Activated CD4-positive, CD25-positive, alpha-beta regulatory T cell treated with anti-CD3 and anti-CD28 coated beads, Interleukin-2, amount 50 U/mL, for 72 hours (primary cell): ENCODE measurements at regions not wholly inside any gene's neighbourhood (a gene's known extent, or its start where the extent isn't known, plus 50 kb on each side); places are given as distances from the start of the nearest gene placed in this dataset.

Experiments used
- DNase-seq: peaks from one replicate; pipeline ENCODE4 v3.0.0; 2021

- no peak for DNase-seq
Observed at GRCh38 chr19:31154021-31154420, 195.2 kb downstream of the TSHZ3 start.

- no peak for DNase-seq
Observed at GRCh38 chr19:31152906-31153305, 196.3 kb downstream of the TSHZ3 start.

GRCh38 chr19:31149441-31149941, 199.7 kb downstream of the TSHZ3 start:
- DNase-seq: no peak

- DNase-seq: no peak
Observed at GRCh38 chr19:31148671-31149070, 200.6 kb downstream of the TSHZ3 start.

GRCh38 chr19:31147234-31147633, 202.0 kb downstream of the TSHZ3 start:
- no peak for DNase-seq

GRCh38 chr19:31146546-31147183, 202.6 kb downstream of the TSHZ3 start:
- no peak for DNase-seq

GRCh38 chr19:31146015-31146414, 203.2 kb downstream of the TSHZ3 start:
- no peak for DNase-seq

- no peak for DNase-seq
Observed at GRCh38 chr19:31145007-31145406, 204.2 kb downstream of the TSHZ3 start.

- no peak for DNase-seq
Observed at GRCh38 chr19:31144075-31144870, 205.0 kb downstream of the TSHZ3 start.

GRCh38 chr19:31141301-31141700, 207.9 kb downstream of the TSHZ3 start:
- DNase-seq: no peak

- no peak for DNase-seq
Observed at GRCh38 chr19:31140717-31141116, 208.5 kb downstream of the TSHZ3 start.

- no peak for DNase-seq
Observed at GRCh38 chr19:31139871-31140505, 209.2 kb downstream of the TSHZ3 start.

GRCh38 chr19:31138077-31138476, 211.2 kb downstream of the TSHZ3 start:
- DNase-seq: no peak

GRCh38 chr19:31135841-31136240, 213.4 kb downstream of the TSHZ3 start:
- DNase-seq: no peak

- DNase-seq: no peak
Observed at GRCh38 chr19:31132753-31133110, 216.5 kb downstream of the TSHZ3 start.

- no peak for DNase-seq
Observed at GRCh38 chr19:31128291-31128690, 220.9 kb downstream of the TSHZ3 start.

GRCh38 chr19:31127134-31127967, 221.9 kb downstream of the TSHZ3 start:
- DNase-seq: no peak

- DNase-seq: no peak
Observed at GRCh38 chr19:31126236-31126635, 223.0 kb downstream of the TSHZ3 start.

- DNase-seq: no peak
Observed at GRCh38 chr19:31125071-31125470, 224.2 kb downstream of the TSHZ3 start.

- no peak for DNase-seq
Observed at GRCh38 chr19:31121501-31121900, 227.7 kb downstream of the TSHZ3 start.

GRCh38 chr19:31120952-31121351, 228.3 kb downstream of the TSHZ3 start:
- DNase-seq: no peak

- no peak for DNase-seq
Observed at GRCh38 chr19:31119951-31120690, 229.1 kb downstream of the TSHZ3 start.
